Stimulated activated CD8-positive, alpha-beta memory T cell treated with anti-CD3 and anti-CD28 coated beads, Interleukin-15, amount 100 ng/mL, for 4 hours (primary cell): ENCODE measurements at regions not wholly inside any gene's neighbourhood (a gene's known extent, or its start where the extent isn't known, plus 50 kb on each side); places are given as distances from the start of the nearest gene placed in this dataset.
"Not testable (repeated sequence)": the region's sequence is repeated elsewhere in the genome, so short reads cannot be mapped to it uniquely, and the experiment has no call there.

Source experiments
- DNase-seq, 2 donors: peaks; one replicate each; pipeline ENCODE4 v3.0.0-alpha.2; 2020; ENCODE audit warnings: low read depth in 2 of 2

DNA sequence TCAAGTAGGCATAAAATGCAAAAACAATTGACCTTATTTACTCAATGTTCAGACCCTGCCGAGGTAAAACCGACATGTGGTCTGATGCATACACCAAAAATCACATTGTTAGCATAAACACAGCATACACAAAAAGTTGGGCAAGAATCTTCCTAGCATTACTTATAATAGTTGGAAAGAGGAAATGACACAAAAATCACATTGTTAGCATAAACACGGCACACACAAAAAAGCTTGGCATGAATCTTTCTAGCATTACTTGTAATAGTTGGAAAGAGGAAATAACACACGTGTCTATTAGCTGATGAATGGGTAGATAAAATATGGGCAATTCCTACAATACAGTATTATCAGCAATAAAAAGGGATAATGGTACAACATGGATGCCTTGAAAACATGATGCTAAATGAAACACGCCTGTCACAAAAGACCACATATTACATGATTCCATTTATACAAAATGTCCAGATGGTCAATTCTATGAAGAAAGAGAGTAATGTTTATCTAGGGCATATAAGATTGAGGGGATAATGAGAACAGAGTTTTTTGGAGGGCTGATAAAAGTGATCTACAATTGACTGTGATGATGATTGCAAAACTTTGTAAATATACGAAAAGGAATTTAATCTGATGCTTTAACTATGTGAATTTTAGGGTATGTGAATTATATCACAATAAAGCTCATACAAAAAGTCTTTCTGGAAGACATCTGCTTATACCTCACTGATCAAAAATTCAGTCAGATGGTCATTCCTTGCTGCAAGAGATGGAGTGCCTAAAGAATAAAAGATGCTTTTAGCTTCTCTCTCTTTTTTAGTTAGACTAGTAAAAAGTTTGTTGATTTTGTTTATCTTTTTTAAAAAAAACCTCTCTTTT, 1019.5 kb upstream of the CITED2 start:
- DNase-seq = no peak

DNA sequence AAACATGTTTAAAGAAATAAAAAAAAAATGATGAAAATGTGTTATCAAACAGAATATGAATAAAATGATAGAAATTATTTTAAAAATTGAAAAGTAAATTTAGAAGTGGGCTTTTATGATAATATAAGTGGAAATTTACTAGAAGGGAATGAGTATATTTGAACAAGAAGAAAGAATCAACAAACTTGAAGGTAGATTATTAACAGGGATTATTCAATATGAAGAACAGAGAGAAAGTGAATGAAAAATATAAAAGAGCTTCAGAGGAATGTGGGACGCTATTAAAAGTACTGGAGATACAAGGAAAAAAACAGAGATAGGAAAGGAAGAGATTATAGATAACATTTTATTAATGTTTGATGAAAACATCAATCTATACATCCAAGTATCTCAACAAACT, 1014.4 kb upstream of the CITED2 start:
- no peak for DNase-seq

DNA sequence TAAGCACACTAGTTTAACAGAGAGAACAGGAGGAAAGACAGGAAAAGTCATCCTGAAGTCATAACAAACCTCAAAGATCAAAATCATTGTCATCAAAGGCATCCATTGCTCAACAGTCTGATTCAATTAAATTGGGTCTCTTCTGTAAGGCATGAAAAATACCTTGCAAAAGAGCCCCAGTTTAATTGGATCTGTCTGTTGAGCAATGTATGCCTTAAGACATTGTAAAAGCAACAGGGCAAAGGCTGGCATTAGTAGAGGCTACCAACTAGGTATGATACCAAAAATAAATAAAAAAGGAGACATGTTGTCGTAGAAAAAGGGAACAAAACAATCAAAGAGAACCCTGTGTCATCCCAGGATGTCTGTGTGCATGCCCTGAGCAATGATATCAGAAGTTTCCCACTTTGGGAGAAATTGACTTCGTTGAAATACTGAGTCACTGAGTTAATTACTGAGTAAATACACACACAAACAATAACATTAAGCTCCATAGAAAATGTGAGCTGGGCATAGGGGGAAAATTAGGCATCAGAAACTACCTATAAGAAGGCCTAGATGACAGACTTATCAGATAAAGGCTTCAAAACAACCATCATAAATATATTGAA, 1013.8 kb upstream of the CITED2 start:
- no peak for DNase-seq

DNA sequence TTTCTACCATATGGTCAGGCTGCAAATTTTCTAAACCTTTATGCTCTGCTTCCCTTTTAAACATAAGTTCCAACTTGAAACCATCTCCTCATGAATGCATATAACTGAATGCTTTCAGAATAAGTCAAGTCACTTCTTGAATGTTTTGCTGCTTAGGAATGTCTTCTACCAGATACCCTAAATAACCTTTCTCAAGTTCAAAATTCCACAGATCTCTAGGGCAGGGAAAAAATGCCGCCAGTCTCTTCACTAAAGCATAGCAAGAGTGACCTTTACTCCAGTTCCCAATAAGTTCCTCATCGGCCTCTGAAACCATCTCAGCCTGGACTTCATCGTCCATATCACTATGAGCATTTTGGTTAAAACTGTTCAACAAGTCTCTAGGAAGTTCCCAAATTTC, 1011.2 kb upstream of the CITED2 start:
- DNase-seq = no peak

DNA sequence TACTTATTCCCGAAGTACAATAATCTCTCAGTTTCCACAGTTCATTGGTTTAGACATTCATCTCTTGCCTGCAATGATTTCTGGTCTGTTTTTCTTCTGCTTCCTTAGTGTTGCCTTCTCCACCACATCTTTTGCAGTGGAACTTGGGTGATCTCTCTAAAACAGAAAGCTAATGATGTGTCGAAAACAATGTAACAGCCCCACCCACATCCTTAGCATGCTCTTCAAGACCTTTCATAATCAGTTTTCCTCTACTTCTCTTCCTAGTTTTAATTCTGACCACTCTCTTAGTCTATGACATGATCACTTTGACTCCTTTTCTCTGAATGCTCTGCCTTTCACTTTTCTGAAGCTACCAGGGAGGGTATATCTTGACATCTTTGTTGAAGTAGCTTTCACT, 1007.9 kb upstream of the CITED2 start:
- no peak for DNase-seq

DNA sequence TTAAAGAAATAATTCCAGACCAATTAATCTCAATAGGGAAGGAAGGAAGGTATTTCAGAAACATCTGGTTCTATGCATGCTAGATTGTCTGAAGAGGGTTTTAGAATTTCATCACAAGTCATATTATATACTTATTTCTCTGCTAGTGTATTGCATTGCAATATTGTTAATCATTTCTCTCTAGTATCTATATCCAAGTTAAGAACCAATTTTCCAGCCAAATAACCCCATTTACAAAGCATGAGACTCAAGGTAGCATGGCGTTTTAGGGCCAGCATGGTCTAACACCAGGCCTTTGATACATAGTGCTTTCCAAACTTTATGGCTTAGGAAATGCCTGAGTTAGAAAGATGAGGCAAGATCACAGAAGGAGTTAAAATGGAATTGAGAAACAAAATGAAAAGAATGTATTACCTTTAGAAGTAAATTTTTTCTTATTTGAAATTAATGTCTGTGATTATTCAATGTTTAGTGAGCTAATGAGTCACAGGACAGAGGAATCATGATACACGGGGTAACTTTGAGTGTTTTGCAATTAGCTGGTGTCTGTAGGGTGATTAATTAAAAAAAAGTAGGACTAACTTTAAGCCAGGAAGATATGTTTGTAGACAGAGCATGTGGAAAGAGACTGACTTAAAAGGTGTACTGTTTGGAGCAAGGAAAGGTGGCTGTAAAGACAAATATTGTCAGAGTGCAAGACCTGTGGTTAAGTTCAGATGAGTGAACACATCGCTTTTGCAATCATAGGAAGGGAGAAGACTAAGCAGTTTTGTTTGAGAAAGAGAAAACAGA, 1006.2 kb upstream of the CITED2 start:
- DNase-seq = no peak

DNA sequence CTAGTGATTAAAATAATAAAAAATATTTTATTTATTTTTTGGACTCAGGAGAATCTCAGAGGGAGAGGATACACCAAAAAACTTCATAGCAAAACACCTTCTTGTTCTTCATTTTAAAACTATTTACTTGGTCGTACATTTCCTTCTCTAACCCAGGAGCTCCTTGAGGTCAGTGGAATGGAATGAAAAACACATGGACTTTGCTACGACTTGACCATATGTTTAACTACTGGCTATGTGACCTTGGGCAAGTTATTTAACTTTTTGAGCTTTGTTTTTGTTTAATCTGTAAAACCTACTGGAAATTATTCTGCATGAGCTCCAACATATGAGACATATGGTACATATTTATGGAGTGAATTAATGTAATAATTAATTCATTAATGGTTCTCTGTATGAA, 1005.5 kb upstream of the CITED2 start:
- no peak for DNase-seq

DNA sequence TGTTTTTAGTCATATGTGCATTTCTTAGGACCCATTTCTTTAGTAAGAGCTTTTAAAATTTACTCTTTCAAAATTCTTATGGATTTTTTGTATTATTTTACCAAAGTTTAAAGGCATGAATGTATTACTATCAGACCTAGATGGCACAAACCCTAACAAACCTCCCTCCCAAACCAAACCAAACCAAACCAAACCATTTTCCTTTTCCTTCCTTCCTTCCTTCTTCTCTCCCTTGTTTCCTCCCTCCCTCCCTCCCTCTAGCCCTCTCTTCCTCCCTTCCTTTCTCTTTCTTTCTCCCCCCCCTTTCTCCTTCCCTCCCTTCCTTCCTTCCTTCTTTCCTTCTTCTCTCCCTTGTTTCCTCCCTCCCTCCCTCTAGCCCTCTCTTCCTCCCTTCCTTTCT, 1001.8 kb upstream of the CITED2 start:
- no peak for DNase-seq

DNA sequence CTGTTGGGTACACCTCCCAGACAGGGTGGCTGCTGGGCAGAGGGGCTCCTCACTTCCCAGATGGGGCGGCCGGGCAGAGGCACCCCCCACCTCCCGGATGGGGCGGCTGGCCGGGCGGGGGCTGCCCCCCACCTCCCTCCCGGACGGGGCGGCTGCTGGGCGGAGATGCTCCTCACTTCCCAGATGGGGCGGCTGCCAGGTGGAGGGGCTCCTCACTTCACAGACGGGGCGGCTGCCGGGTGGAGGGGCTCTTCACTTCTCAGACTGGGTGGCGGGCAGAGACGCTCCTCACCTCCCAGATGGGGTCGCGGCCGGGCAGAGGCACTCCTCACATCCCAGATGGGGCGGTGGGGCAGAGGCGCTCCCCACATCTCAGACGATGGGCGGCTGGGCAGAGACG, 999.3 kb upstream of the CITED2 start:
- not testable (repeated sequence) for DNase-seq

DNA sequence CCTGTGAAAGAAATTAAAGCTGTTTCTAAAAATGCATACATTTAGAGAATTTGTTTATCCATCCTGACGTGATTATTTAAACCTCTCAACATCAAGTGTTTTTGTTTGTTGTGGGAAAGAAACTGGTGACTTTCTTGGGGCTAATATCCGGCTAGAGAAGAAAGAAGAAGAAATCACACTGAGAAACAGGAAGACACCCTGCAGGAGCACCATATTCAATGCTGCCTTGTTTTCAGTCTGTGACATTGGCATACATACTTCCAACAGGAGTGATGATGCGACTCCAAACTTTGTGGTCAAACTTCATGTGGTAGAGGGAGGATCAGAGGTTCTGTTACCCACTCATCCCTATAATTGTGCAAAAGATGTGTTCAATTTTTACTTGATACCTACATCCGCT, 997.6 kb upstream of the CITED2 start:
- no peak for DNase-seq

DNA sequence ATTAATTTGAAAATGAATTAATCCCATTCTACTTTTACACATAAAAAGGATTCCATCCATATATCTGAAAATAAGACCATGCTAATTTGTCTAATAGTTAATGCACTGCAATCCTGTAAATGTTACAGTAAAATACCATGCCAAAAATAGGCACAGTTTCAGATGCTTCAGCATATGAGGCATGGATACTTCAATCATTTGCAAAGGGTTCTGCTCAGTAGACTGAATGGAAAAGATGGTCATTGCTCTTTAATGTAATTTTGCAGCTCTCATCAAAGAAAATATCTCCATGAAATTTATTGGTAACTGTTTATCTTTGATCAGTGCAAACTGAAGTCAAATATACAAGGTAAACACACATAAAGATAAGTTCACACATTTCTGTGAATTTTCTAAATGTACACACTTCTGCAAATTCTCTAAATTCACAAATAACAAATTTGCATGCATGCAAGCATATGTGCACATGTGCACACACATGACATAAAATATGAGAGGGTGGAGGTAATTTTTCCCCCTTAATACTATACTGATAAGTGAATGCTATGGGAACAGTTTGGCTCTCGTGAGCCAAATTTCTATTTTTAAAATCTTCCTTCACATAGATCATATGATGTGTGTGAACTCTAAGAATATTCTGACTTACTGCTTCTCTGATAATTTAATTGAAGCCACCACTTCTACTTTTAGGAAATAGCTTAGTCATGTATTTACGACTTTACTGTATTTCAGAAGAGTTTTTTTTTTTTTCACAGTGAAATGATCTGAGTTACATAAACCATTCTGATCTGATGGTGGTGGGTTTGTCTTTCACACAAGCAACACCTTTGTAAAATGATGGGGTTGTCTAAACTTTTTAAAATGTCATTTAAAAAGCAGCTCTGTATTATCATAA, 996.8 kb upstream of the CITED2 start:
- DNase-seq = no peak

DNA sequence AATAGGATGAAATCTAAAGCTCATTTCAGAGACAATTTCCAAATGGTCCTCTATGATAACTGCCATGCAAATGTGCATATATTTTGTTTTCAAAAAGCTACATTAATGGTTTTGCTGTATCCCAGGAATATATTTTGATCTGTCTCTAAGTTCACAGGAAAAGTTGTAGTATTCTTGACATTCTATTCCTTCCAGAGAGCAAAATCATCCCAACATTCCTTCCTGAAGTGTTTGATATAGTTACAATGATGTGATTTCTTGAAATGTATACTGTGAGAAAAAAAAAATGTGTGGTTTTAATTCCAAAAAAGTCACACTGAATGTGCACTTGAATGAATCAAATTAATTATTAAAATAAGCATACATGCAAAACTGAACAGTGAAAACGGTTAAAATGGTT, 996.0 kb upstream of the CITED2 start:
- DNase-seq = no peak

DNA sequence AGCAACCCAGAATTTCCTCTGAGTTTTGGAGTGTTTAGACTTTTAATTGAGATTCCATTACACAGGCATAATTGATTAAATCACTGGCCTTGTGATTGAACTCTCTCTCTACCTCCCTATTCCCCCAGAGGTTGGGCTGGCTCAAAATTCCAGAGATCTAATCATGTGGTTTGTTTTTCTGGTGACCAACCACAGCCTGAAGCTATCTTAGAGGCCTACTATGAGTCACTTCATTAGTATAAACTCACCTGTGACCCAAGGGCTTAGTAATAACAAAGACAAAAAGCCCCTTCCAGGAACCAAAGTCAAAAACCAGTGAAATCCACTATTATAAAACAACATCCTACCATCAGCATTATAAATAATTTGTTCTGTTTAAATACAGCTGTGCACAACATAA, 992.5 kb upstream of the CITED2 start:
- no peak for DNase-seq

DNA sequence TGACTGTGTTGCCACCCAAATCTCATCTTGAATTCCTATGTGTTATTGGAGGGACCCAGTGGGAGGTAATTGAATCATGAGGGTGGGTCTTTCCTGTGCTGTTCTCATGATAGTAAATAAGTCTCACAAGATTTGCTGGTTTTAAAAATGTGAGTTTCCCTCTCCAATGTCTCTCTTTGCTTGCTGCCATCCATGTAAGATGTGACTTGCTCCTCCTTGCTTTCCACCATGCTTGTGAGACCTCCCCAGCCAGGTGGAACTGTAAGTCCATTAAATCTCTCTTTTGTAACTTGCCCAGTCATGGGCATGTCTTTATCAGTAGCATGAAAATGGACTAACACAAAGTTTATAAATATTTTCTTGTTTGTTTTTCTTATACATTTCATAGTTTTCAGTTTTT, 990.5 kb upstream of the CITED2 start:
- DNase-seq = no peak

DNA sequence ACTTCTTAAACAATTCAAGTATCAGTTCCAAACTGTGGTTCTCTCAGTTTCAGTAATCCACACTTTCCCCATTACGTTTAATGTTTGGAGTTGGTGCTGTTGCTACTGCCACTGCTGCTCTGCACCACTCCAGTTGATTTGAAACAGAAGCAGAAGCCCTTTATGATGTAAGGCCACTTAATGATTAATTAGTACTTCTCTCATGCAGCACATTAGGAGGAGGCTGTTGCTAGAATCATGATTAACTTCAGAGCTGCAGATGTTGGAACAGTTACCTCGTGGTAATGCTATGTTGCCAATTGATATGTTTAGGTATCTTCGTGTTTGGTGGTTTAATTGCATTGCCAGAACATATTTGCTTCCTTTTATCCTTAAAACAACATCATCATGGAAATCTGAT, 986.2 kb upstream of the CITED2 start:
- no peak for DNase-seq

DNA sequence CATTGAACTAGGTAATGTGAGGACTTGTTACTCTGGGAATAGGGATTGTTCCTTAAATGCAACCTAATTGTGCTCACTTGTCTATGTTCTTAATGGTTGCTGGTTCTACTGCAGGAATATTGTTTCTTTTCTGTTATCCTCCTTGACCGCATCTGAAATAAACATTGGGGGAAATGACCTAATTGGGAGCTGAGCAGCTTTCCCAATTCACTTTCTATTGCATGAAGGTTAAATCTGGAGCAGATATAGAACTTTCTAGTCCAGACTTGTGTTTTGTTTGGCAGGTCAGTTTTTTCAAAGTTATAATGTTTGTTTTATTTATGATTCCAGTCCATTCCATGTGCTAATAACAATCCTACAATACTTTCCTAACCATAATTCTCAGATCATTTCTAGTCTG, 981.0 kb upstream of the CITED2 start:
- no peak for DNase-seq

DNA sequence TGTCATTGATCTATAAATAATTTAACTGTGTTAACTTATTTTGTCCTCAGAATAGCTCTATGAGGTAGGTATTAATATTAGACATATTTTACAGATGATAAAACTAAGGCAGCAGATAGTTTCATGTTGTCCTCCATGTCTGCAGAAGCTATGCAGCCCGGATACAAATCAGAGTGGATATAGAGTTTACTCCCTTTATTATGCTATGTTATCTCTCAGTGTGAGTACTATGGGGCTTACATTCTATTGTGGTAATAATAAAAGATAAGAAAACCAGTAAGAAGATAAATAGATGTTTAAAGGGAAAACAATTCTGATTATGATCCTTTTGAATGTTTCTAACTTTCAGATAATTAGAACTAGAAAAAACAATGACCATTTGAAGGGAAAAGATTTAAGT, 979.8 kb upstream of the CITED2 start:
- no peak for DNase-seq

DNA sequence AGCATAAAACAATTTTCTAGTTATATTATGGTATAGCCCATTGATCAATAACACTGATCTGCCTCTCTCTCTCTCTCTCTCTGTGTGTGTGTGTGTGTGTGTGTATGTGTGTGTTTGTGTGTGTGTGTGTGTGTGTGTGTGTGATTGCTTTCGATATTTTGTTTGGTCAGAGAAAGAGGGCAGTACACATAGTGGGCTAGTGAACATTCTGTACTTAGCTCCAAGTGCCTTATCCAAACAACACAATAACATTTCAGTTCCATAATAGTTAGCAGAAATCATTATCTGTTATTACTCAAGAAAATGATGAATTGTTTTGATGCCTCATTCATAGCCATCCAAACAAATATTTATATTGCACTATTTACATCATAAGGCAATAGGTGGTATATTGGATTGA, 979.1 kb upstream of the CITED2 start:
- DNase-seq = no peak

DNA sequence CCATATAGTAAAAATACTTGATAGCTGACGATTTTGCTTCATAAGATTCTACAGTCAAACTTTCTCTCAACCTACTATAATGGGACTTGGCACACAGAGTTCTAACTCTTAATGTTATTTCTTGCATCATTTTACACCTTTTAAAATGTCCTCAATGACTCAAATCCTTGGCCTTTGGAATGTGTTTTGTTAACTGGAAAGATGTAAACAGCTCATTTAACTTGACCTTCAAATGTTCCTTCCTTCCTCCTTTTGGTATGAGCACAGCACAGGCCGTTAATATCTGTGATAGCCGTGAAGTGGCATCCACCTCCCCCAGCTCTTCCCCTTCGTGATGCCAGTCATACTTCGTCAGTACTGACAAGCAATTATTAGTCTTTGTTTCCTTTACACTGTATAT, 972.0 kb upstream of the CITED2 start:
- no peak for DNase-seq

DNA sequence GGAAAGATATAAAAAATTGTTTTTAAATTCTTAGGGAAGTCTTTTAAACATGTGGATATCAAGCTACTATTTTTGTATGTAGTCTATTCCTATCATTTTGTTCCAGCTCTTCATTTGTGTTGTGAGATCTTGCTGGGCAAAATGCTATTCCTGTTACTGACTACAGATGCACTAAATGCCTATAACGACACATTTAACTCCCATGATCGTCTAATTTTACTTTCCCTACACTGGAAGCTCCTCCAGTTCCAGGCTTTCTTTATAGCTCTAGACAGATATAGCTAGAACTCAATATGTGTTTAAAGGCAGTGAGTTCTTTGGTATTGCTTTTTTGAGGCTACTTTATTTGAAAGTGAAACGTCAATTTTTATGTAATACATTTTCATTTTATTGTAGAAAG, 971.5 kb upstream of the CITED2 start:
- no peak for DNase-seq

DNA sequence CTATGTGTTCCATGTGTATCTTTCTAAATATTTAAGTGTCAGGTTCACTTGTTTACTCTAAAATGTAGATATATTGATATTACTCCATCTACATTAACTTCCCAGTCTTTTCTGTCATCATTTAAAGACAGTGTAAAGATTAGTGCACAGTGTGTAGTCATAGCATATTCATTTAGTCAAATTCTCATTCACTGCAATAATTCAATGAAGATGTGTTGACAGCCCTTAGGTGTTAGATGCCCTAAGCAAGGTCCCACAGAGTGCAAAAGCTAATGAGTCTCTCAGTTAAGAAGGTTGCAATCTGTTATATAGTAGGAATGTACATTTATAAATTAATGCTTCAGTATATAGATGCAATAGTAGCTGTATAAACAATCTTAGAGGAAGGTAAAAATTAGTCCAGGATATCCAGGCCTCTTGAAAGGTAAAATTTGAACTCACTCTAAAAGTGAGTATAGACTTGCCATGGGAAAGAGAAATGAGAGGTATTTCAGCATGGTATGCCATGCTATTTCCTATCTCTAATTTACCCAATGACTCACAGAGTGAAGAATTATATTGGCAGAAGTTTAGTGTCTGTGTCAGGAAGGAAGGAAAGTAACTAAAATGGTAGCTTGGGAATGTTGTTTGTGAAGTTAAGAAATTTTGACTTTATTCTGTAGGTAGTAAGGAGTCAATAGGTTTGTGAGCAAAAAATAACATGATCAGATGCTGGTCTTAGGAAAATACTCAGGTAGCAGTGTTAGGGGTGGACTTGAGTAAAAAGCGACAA, 969.9 kb upstream of the CITED2 start:
- DNase-seq = no peak
